Endodermal cell (in vitro differentiated cells): ENCODE measurements at regions not wholly inside any gene's neighbourhood (a gene's known extent, or its start where the extent isn't known, plus 50 kb on each side); places are given as distances from the start of the nearest gene placed in this dataset.

Source experiments
- DNase-seq: peaks from one replicate; pipeline ENCODE4 v3.0.0-alpha.2; 2017
- H3K27ac ChIP-seq: 2 replicates; pipeline ENCODE4 v1.5.1; 2013; ENCODE audit warnings: mild to moderate bottlenecking, low read depth, low read length, moderate library complexity
- H3K27me3 ChIP-seq: 2 replicates; pipeline ENCODE4 v1.6.1; 2013; ENCODE audit warnings: mild to moderate bottlenecking, low read length, moderate library complexity; ENCODE audit not compliant: insufficient read depth, control insufficient read depth, poor library complexity, severe bottlenecking
- H3K36me3 ChIP-seq: 2 replicates; pipeline ENCODE4 v1.7.0; 2013; ENCODE audit warnings: mild to moderate bottlenecking, low read length, moderate library complexity; ENCODE audit not compliant: control insufficient read depth, insufficient read depth
- H3K4me1 ChIP-seq: one replicate; pipeline ENCODE4 v1.7.0; 2013; ENCODE audit warnings: low read length; ENCODE audit not compliant: control insufficient read depth, insufficient read depth
- H3K4me3 ChIP-seq: 2 replicates; pipeline ENCODE4 v1.5.1; 2013; ENCODE audit warnings: mild to moderate bottlenecking, low read length, moderate library complexity
- H3K9ac ChIP-seq: 2 replicates; pipeline ENCODE4 v1.6.1; 2013; ENCODE audit warnings: mild to moderate bottlenecking, low read length, moderate library complexity; ENCODE audit not compliant: poor library complexity, severe bottlenecking; ENCODE audit errors: extremely low read depth
- H3K9me3 ChIP-seq: 2 replicates; pipeline ENCODE4 v1.6.1; 2013; ENCODE audit warnings: mild to moderate bottlenecking, low read length, moderate library complexity; ENCODE audit not compliant: control insufficient read depth
- H3K27ac Mint-ChIP-seq: 2 replicates; pipeline ENCODE4 v1.8.0; 2020; ENCODE audit warnings: mixed read lengths
- H3K27me3 Mint-ChIP-seq: 2 replicates; pipeline ENCODE4 v1.8.0; 2021; ENCODE audit warnings: mild to moderate bottlenecking, mixed read lengths; ENCODE audit not compliant: insufficient read depth
- H3K36me3 Mint-ChIP-seq: 2 replicates; pipeline ENCODE4 v1.8.0; 2020; ENCODE audit warnings: low read depth, mixed read lengths
- H3K4me1 Mint-ChIP-seq: 2 replicates; pipeline ENCODE4 v1.8.0; 2020; ENCODE audit warnings: mixed read lengths
- H3K4me3 Mint-ChIP-seq: 2 replicates; pipeline ENCODE4 v1.8.0; 2020; ENCODE audit warnings: mild to moderate bottlenecking, moderate library complexity, mixed read lengths
- H3K9me3 Mint-ChIP-seq: 2 replicates; pipeline ENCODE4 v1.8.0; 2020; ENCODE audit warnings: mild to moderate bottlenecking, mixed read lengths
- CTCF ChIP-seq: fragments of 200-600 bp; sonication (generic); conservative IDR thresholded peaks from 2 replicates; pipeline ENCODE4 v1.5.0; 2021; ENCODE audit warnings: antibody characterized with exemption, mild to moderate bottlenecking
- whole genome bisulfite sequencing, 2 experiments: methylation state at CpG; one replicate each; pipeline versions ENCODE4 v1.1.5 to v1.1.7; 2013; ENCODE audit warnings: missing lambda C conversion rate in 2 of 2, mixed read lengths in 1 of 2; ENCODE audit not compliant: insufficient coverage in 1 of 2, insufficient read length in 1 of 2; 5-methylcytosine and 5-hydroxymethylcytosine counted together

GRCh38 chr13:83503424-83503823 lies 378.9 kb downstream of the SLITRK1 start:
- H3K27ac ChIP-seq = no peak overlapping the region
- Mint-ChIP-seq H3K4me3 (no peak overlapping the region), H3K27me3 (no peaks in the 10 kb centered on the region), H3K4me1 (no peaks in the 10 kb centered on the region), H3K27ac (no peak overlapping the region), H3K36me3 (no peaks in the 10 kb centered on the region), H3K9me3 (no peaks in the 10 kb centered on the region)
- no peak overlapping the region for H3K9ac ChIP-seq
- H3K4me3 ChIP-seq = no peak overlapping the region
- H3K36me3 ChIP-seq = no peaks in the 10 kb centered on the region
- no peaks in the 10 kb centered on the region for H3K9me3 ChIP-seq
- H3K27me3 ChIP-seq = no peaks in the 10 kb centered on the region
- no peak for DNase-seq
- TF ChIP-seq CTCF = no peak
- no peaks in the 10 kb centered on the region for H3K4me1 ChIP-seq
- WGBS, 2 experiments = 90 to 92% methylated on average over 1 of the region's 1 CpG

GRCh38 chr13:83499286-83499685 lies 383.0 kb downstream of the SLITRK1 start:
- no peak overlapping the region for H3K27ac ChIP-seq
- H3K9ac ChIP-seq = no peak overlapping the region
- H3K4me3 ChIP-seq = no peak overlapping the region
- H3K27me3 ChIP-seq = no peaks in the 10 kb centered on the region
- H3K9me3 Mint-ChIP-seq = no peaks in the 10 kb centered on the region
- H3K27me3 Mint-ChIP-seq = no peaks in the 10 kb centered on the region
- no peak overlapping the region for H3K27ac Mint-ChIP-seq
- H3K9me3 ChIP-seq = no peaks in the 10 kb centered on the region
- DNase-seq = no peak
- no peaks in the 10 kb centered on the region for H3K36me3 ChIP-seq
- H3K4me1 ChIP-seq = no peaks in the 10 kb centered on the region
- H3K36me3 Mint-ChIP-seq = no peaks in the 10 kb centered on the region
- no peak for TF ChIP-seq CTCF
- no peaks in the 10 kb centered on the region for H3K4me1 Mint-ChIP-seq
- no peak overlapping the region for H3K4me3 Mint-ChIP-seq

GRCh38 chr13:83498481-83499190 lies 383.6 kb downstream of the SLITRK1 start:
- no peak overlapping the region for H3K4me3 Mint-ChIP-seq
- H3K27me3 Mint-ChIP-seq = no peaks in the 10 kb centered on the region
- no peaks in the 10 kb centered on the region for H3K36me3 ChIP-seq
- no peak overlapping the region for H3K27ac ChIP-seq
- H3K9me3 ChIP-seq = no peaks in the 10 kb centered on the region
- DNase-seq = no peak
- 80 to 83% methylated on average over 1 of the region's 2 CpGs for WGBS, 2 experiments
- no peaks in the 10 kb centered on the region for H3K36me3 Mint-ChIP-seq
- H3K4me1 Mint-ChIP-seq = no peaks in the 10 kb centered on the region
- H3K27me3 ChIP-seq = no peaks in the 10 kb centered on the region
- no peaks in the 10 kb centered on the region for H3K9me3 Mint-ChIP-seq
- no peak overlapping the region for H3K27ac Mint-ChIP-seq
- H3K9ac ChIP-seq = no peak overlapping the region
- no peak overlapping the region for H3K4me3 ChIP-seq
- H3K4me1 ChIP-seq = no peaks in the 10 kb centered on the region
- TF ChIP-seq CTCF = no peak
